Keratinocyte (primary cell): ENCODE measurements at regions not wholly inside any gene's neighbourhood (a gene's known extent, or its start where the extent isn't known, plus 50 kb on each side); places are given as distances from the start of the nearest gene placed in this dataset.

Experiments used
- CTCF ChIP-seq, 3 experiments: IDR thresholded peaks in 1 of 3; conservative IDR thresholded peaks in 1 of 3; optimal IDR thresholded peaks in 1 of 3; 2 replicates in 2 of 3; 3 replicates in 1 of 3; pipeline versions ENCODE3 to v1.5.1; 2011; ENCODE audit warnings: low read length in 3 of 3, mild to moderate bottlenecking in 3 of 3, moderate library complexity in 2 of 3, control low read depth in 1 of 3, inconsistent platforms in 1 of 3; ENCODE audit not compliant: insufficient read depth in 2 of 3; ENCODE audit errors: extremely low read depth in 1 of 3
- EZH2 ChIP-seq: IDR thresholded peaks from one replicate; pipeline ENCODE4 v1.6.1; 2012; ENCODE audit warnings: inconsistent platforms, mild to moderate bottlenecking, low read length, moderate library complexity

DNA sequence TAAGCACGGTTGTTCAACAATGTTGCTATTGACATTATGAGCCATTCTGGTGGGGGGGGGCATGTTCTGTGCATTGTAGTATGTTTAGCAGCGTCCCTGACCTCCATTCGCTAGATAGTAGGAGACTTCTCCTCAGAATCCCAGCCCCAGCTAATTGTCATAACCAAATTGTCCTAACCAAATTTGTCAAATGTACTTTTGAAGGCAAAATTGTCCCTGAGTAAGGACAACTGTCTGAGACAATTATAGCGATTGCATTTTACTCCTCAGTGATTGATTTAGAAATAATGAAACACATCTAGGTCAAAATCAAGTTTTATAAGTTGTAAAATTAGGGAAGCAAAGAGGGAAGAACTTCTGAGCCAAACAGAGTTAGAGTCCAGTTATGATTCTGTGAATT lies 541.8 kb upstream of the CHORDC1 start:
- no peak for TF ChIP-seq CTCF (optimal IDR thresholded peaks at IDR 0.05 in 1 of 3, IDR thresholded peaks at IDR 0.05 in 1 of 3, conservative IDR thresholded peaks at IDR 0.05 in 1 of 3; ENCODE audit: extremely low read depth in 1 of 3, insufficient read depth in 2 of 3, low read length in 3 of 3)
- TF ChIP-seq EZH2, result no peak
